B cell (primary cell): ENCODE measurements at regions not wholly inside any gene's neighbourhood (a gene's known extent, or its start where the extent isn't known, plus 50 kb on each side); places are given as distances from the start of the nearest gene placed in this dataset.

Experiments used
- EZH2 ChIP-seq: IDR thresholded peaks from 2 replicates; pipeline ENCODE4 v1.6.1; 2012; ENCODE audit warnings: borderline replicate concordance, low read depth, mild to moderate bottlenecking, moderate library complexity, low read length; ENCODE audit not compliant: insufficient read depth, poor library complexity, severe bottlenecking
- TF ChIP-seq, protein P1 (sequence below): fragments of 200-600 bp; IDR thresholded peaks from one replicate; pipeline ENCODE4 v1.8.0; 2022; ENCODE audit warnings: antibody characterized with exemption, mild to moderate bottlenecking

DNA sequence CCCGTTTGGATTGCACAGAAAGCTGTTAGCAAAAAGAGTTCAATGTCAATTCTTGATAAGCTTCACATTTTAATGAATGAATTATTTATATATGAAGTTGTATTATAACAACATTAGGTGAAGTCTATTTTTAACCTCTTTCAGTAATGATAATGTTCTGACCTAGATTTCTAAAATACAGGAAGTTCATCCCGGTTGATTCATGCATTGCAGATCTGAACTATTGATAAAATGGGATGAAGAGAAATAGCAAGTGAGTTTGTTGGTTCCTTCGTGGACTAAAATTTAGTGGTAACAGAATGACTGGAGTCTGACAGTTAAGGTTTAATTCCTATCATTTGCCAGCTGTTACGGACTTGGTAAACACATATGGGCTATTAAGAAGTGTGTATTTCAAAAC lies 180.5 kb downstream of the PCSK1 start:
- TF ChIP-seq, protein P1, sequence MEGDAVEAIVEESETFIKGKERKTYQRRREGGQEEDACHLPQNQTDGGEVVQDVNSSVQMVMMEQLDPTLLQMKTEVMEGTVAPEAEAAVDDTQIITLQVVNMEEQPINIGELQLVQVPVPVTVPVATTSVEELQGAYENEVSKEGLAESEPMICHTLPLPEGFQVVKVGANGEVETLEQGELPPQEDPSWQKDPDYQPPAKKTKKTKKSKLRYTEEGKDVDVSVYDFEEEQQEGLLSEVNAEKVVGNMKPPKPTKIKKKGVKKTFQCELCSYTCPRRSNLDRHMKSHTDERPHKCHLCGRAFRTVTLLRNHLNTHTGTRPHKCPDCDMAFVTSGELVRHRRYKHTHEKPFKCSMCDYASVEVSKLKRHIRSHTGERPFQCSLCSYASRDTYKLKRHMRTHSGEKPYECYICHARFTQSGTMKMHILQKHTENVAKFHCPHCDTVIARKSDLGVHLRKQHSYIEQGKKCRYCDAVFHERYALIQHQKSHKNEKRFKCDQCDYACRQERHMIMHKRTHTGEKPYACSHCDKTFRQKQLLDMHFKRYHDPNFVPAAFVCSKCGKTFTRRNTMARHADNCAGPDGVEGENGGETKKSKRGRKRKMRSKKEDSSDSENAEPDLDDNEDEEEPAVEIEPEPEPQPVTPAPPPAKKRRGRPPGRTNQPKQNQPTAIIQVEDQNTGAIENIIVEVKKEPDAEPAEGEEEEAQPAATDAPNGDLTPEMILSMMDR: no peak
- TF ChIP-seq EZH2: no peak
